ENCODE measurements at regions not wholly inside any gene's neighbourhood (a gene's known extent, or its start where the extent isn't known, plus 50 kb on each side); places are given as distances from the start of the nearest gene placed in this dataset.

GRCh38 chr22:49271831-49272230 is 555.8 kb downstream of the BRD1 start (continued):
- TF ChIP-seq, protein P1, sequence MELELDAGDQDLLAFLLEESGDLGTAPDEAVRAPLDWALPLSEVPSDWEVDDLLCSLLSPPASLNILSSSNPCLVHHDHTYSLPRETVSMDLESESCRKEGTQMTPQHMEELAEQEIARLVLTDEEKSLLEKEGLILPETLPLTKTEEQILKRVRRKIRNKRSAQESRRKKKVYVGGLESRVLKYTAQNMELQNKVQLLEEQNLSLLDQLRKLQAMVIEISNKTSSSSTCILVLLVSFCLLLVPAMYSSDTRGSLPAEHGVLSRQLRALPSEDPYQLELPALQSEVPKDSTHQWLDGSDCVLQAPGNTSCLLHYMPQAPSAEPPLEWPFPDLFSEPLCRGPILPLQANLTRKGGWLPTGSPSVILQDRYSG (CRISPR knock-in tag; IDR thresholded peaks at IDR 0.05), result no peak
- TF ChIP-seq ZNF224 (CRISPR knock-in tag; IDR thresholded peaks at IDR 0.05) (no peak), KDM5A (IDR thresholded peaks at IDR 0.05; ENCODE audit: borderline replicate concordance, low read length) (no peak)

DNA sequence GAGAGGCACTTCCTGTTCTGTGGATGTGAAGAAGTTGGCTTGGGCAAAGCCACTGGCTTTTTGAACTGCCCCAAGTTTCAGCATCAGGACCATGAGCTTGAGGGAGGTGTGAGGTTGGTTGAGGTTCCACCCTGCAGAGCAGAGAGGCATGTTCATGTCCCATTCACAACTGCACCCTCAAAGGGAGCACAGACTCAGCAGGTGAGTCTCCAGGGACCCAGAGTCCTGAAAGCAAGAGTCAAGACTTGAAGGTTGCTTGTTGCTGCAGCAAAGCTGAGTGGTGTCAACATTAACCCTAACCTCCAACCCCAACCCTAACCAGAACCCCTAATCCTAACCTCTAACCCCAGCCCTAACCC is 556.3 kb downstream of the BRD1 start:
- H3K36me3 ChIP-seq (replicated peaks in 1 of 2; ENCODE audit: control insufficient read depth in 1 of 2, insufficient read depth in 2 of 2, low read length in 2 of 2), result no peaks in the 10 kb centered on the region
- H3K27me3 ChIP-seq (ENCODE audit: control insufficient read depth in 1 of 2, insufficient read depth in 2 of 2, low read length in 2 of 2), result peaks cover 2 to 38% of the 10 kb centered on the region in 2 experiments
- H2AFZ ChIP-seq (ENCODE audit: low read length), result no peak overlapping the region
- no peak overlapping the region for H3K4me3 ChIP-seq (replicated peaks in 1 of 3; ENCODE audit: insufficient read depth in 1 of 3, low read depth in 2 of 3, low read length in 3 of 3)
- no peak overlapping the region for H3K27ac ChIP-seq (ENCODE audit: extremely low read length, insufficient read depth, low read length)
- no peak overlapping the region for H3K4me2 ChIP-seq (ENCODE audit: low read depth, low read length)
- no peak overlapping the region for H3K9ac ChIP-seq (ENCODE audit: insufficient read depth, low read depth, low read length)
- no peak for ATAC-seq
- CTCF ChIA-PET (ENCODE audit: low intra/inter-chr PET ratio, low total read pairs), result no interaction called here
- H3K9me3 ChIP-seq (ENCODE audit: low read length), result no peaks in the 10 kb centered on the region
- no peaks in the 10 kb centered on the region for H4K20me1 ChIP-seq (ENCODE audit: insufficient read depth, low read length)
- in situ Hi-C loops (cut with HindIII; ENCODE audit: extremely low pct_ligation_motif_present, low pct_unique_long_range_greater_than_20kb) (no loop called here), intact Hi-C loops (cut with micrococcal nuclease; ENCODE audit: unreplicated experiment) (no loop called here)
- no TSS peak for BruUV-seq (replicated peaks)
- FAIRE-seq, result no peak
- DNase-seq (ENCODE audit: low spot score), result no peak
- no peaks in the 10 kb centered on the region for H3K4me1 ChIP-seq (ENCODE audit: insufficient read depth, low read length)
- TF ChIP-seq SP4 (CRISPR knock-in tag; IDR thresholded peaks at IDR 0.05) (no peak), ZNF773 (CRISPR knock-in tag; IDR thresholded peaks at IDR 0.05; ENCODE audit: borderline replicate concordance) (no peak), WIZ (CRISPR knock-in tag; IDR thresholded peaks at IDR 0.05) (no peak), ZFP36L1 (CRISPR knock-in tag; IDR thresholded peaks at IDR 0.05) (no peak), SNAI1 (CRISPR knock-in tag; IDR thresholded peaks at IDR 0.05; ENCODE audit: borderline replicate concordance) (no peak)
- POLR2A ChIA-PET, result no interaction called here
- no peaks in the 10 kb centered on the region for H3K79me2 ChIP-seq (ENCODE audit: insufficient read depth, low read length)

All from HepG2 (cell line).